ENCODE measurements at regions not wholly inside any gene's neighbourhood (a gene's known extent, or its start where the extent isn't known, plus 50 kb on each side); places are given as distances from the start of the nearest gene placed in this dataset.

DNA sequence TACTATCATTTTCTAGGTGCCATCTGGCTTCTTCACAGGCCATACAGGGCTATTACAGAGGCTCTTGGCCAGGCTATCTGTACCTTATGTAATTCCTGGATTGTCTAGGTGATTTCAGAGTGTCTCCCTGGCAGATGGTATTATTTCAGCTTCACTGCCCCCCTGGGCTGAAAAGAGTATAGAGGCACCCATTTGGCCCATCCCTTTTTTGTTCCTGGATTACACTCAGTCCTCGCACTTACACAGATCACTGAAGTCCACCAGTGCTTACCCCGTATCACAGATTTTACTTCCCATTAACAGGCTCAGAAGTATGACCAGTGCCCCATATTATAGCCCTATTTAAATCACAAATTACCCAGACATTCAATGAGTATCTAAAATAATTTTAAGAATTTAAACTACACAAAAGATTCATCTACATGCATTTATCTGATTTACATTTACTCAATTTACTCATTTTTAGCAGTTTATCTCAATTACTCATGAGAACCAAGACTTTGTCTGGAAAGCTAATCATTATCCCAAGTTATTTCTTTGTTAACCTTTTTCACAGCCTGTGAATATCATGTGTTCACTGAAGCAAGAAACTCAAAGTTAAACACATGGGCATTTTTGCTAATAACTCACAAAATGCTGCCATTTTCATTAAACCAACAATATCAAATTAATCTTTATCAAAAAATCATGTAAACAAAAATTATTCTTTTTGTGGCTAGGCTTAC lies 121.0 kb downstream of the PCDH20 start:
- TF ChIP-seq, protein P1, sequence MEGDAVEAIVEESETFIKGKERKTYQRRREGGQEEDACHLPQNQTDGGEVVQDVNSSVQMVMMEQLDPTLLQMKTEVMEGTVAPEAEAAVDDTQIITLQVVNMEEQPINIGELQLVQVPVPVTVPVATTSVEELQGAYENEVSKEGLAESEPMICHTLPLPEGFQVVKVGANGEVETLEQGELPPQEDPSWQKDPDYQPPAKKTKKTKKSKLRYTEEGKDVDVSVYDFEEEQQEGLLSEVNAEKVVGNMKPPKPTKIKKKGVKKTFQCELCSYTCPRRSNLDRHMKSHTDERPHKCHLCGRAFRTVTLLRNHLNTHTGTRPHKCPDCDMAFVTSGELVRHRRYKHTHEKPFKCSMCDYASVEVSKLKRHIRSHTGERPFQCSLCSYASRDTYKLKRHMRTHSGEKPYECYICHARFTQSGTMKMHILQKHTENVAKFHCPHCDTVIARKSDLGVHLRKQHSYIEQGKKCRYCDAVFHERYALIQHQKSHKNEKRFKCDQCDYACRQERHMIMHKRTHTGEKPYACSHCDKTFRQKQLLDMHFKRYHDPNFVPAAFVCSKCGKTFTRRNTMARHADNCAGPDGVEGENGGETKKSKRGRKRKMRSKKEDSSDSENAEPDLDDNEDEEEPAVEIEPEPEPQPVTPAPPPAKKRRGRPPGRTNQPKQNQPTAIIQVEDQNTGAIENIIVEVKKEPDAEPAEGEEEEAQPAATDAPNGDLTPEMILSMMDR (IDR thresholded peaks at IDR 0.05; ENCODE audit: low read depth, low read length, poor library complexity, severe bottlenecking), result no peak
- no peak for TF ChIP-seq EZH2phosphoT487 (IDR thresholded peaks at IDR 0.05; ENCODE audit: borderline replicate concordance, low read length)

All from DOHH2 (cell line).